HEK293T (cell line): ENCODE measurements at regions not wholly inside any gene's neighbourhood (a gene's known extent, or its start where the extent isn't known, plus 50 kb on each side); places are given as distances from the start of the nearest gene placed in this dataset.

Experiments
- BHLHE40 ChIP-seq: fragments of 450-650 bp; IDR thresholded peaks from 2 replicates; pipeline ENCODE4 v1.6.1; 2016; ENCODE audit warnings: mild to moderate bottlenecking, moderate library complexity, borderline replicate concordance
- CTBP1 ChIP-seq: fragments of 450-650 bp; IDR thresholded peaks from 2 replicates; pipeline ENCODE4 v1.6.1; 2016; ENCODE audit warnings: borderline replicate concordance
- FOXA1 ChIP-seq: fragments of 450-650 bp; IDR thresholded peaks from 2 replicates; pipeline ENCODE4 v1.6.1; 2016; ENCODE audit warnings: mild to moderate bottlenecking
- FOXM1 ChIP-seq: fragments of 450-650 bp; IDR thresholded peaks from 2 replicates; pipeline ENCODE4 v1.6.1; 2017; ENCODE audit warnings: mild to moderate bottlenecking, borderline replicate concordance
- LEF1 ChIP-seq: fragments of 450-650 bp; IDR thresholded peaks from 2 replicates; pipeline ENCODE4 v1.6.1; 2017; ENCODE audit warnings: mild to moderate bottlenecking, borderline replicate concordance
- NFRKB ChIP-seq: fragments of 450-650 bp; IDR thresholded peaks from 2 replicates; pipeline ENCODE4 v1.6.1; 2016; ENCODE audit warnings: mild to moderate bottlenecking, moderate library complexity
- SP1 ChIP-seq: fragments of 450-650 bp; IDR thresholded peaks from 2 replicates; pipeline ENCODE4 v1.6.1; 2017
- TARDBP ChIP-seq: fragments of 450-650 bp; IDR thresholded peaks from 2 replicates; pipeline ENCODE4 v1.6.1; 2016
- ZNF384 ChIP-seq: fragments of 450-650 bp; IDR thresholded peaks from 2 replicates; pipeline ENCODE4 v1.6.1; 2016

DNA sequence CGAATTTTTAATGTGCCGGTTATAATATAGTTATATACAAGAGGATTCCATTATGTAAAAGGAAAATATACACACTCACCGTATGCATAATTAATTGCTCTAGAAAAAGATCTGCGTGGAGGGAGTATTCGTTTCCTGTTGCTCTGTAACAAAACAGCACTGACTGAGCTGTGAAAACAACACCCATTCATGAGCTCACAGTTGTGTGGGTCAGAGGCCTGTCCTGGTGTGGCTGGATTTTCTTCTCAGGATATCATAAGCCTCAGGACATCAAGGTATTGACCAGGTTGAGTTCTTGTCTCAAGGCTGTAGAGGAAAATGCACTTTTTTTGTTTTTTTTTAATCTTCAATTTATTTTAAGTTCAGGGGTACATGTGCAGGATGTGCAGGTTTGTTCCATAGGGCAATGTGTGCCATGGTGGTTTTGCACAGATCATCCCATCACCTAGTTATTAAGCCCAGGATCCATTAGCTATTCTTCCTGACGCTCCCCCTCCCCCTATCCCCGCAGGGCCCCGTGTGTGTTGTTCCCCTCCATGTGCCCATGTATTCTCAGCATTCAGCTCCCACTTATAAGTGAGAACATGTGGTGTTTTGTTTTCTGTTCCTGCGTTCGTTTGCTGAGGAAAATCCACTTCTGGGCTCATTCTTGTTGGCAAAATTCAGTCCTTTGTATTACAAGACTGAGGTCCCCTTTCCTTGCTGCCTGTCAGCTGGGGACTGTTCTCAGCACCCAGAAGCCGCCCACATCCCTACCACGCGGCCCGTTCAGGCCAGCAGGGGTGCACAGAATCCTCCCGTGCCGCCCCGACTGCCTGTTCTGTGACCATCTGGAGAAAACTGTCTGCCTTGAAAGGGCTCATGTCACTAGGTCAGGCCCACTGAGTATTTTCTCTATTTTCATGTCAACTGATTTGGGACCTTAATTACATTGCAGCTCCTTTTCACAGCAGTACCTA is 87.4 kb upstream of the ERRFI1 start:
- TF ChIP-seq ZNF384 (no peak), BHLHE40 (no peak), NFRKB (no peak), TARDBP (no peak), FOXA1 (no peak), SP1 (no peak), FOXM1 (no peak), CTBP1 (no peak), LEF1 (no peak)
